HFF-Myc (cell line): ENCODE measurements at regions not wholly inside any gene's neighbourhood (a gene's known extent, or its start where the extent isn't known, plus 50 kb on each side); places are given as distances from the start of the nearest gene placed in this dataset.

Experiments used
- DNase-seq: peaks from one replicate; pipeline ENCODE4 v3.0.0-alpha.2; 2011; ENCODE audit warnings: low read depth; ENCODE audit errors: extremely low read depth
- H3K4me3 ChIP-seq: replicated peaks from 2 replicates; pipeline ENCODE4 v1.5.1; 2011; ENCODE audit warnings: low read depth, mild to moderate bottlenecking, control low read depth, low read length
- CTCF ChIP-seq: IDR thresholded peaks from 2 replicates; pipeline ENCODE4 v1.5.1; 2012; ENCODE audit warnings: mild to moderate bottlenecking, low read depth, low read length, control low read depth; ENCODE audit errors: missing control alignments

GRCh38 chr20:60652046-60652445, 600.0 kb upstream of the CDH4 start:
- H3K4me3 ChIP-seq, result no peak overlapping the region
- no peak for DNase-seq
- no peak for TF ChIP-seq CTCF

- H3K4me3 ChIP-seq, result no peak overlapping the region
- TF ChIP-seq CTCF, result no peak
- no peak for DNase-seq
Observed at GRCh38 chr20:60652615-60653014, 599.4 kb upstream of the CDH4 start.

- DNase-seq, result no peak
- H3K4me3 ChIP-seq, result no peak overlapping the region
- TF ChIP-seq CTCF, result no peak
Observed at GRCh38 chr20:60653111-60653845, 598.8 kb upstream of the CDH4 start.

- no peak for DNase-seq
- TF ChIP-seq CTCF, result no peak
- H3K4me3 ChIP-seq, result no peak overlapping the region
Observed at GRCh38 chr20:60658681-60659080, 593.4 kb upstream of the CDH4 start.

GRCh38 chr20:60659240-60659639, 592.8 kb upstream of the CDH4 start:
- TF ChIP-seq CTCF, result no peak
- no peak for DNase-seq
- H3K4me3 ChIP-seq, result no peak overlapping the region

- no peak for DNase-seq
Observed at GRCh38 chr20:60662307-60662706, 589.8 kb upstream of the CDH4 start.

More at GRCh38 chr20:60662307-60662706, 589.8 kb upstream of the CDH4 start:
- no peak for TF ChIP-seq CTCF
- no peak overlapping the region for H3K4me3 ChIP-seq
